Esophagus (tissue), 2 donors: ENCODE measurements at regions not wholly inside any gene's neighbourhood (a gene's known extent, or its start where the extent isn't known, plus 50 kb on each side); places are given as distances from the start of the nearest gene placed in this dataset.

Source experiments
- H3K27ac ChIP-seq, 2 donors: one replicate each; pipeline ENCODE4 v1.5.1; 2013; ENCODE audit warnings: low read depth in 2 of 2, mild to moderate bottlenecking in 2 of 2, inconsistent platforms in 1 of 2, low read length in 1 of 2, moderate library complexity in 1 of 2
- H3K27me3 ChIP-seq, 2 donors: one replicate each; pipeline ENCODE4 v1.6.1; 2013; ENCODE audit warnings: low read length in 2 of 2, control low read depth in 1 of 2, mild to moderate bottlenecking in 1 of 2; ENCODE audit not compliant: insufficient read depth in 2 of 2, control insufficient read depth in 1 of 2
- H3K36me3 ChIP-seq, 2 donors: one replicate each; pipeline ENCODE4 v1.6.1; 2013; ENCODE audit warnings: low read length in 1 of 2; ENCODE audit not compliant: control insufficient read depth in 2 of 2, insufficient read depth in 2 of 2
- H3K4me1 ChIP-seq, 2 donors: one replicate each; pipeline ENCODE4 v1.6.1; 2013; ENCODE audit warnings: low read length in 1 of 2; ENCODE audit not compliant: control insufficient read depth in 2 of 2, insufficient read depth in 2 of 2
- H3K4me3 ChIP-seq, 2 donors: one replicate each; pipeline ENCODE4 v1.5.1; 2013; ENCODE audit warnings: low read length in 2 of 2, mild to moderate bottlenecking in 2 of 2, low read depth in 1 of 2, moderate library complexity in 1 of 2
- H3K9me3 ChIP-seq, 2 donors: one replicate each; pipeline ENCODE4 v1.6.1; 2013; ENCODE audit warnings: mild to moderate bottlenecking in 2 of 2, low read depth in 1 of 2, low read length in 1 of 2, moderate library complexity in 1 of 2; ENCODE audit not compliant: control insufficient read depth in 2 of 2, insufficient read depth in 1 of 2
- WGBS, 2 donors: extraction: QIAGEN DNeasy Blood & Tissue Kit; methylation state at CpG; one replicate each; pipeline ENCODE4 v1.1.7; 2013; 5-methylcytosine and 5-hydroxymethylcytosine counted together
- donor health status: healthy with polysubstance abuse.
- donor health status: Bipolar disorder and iron deficiency.

- Histone ChIP-seq H3K27ac (no peak overlapping the region), H3K4me1 (no peaks in the 10 kb centered on the region), H3K9me3 (peaks cover 0 to 8% of the 10 kb centered on the region in 2 donors), H3K4me3 (no peak overlapping the region), H3K36me3 (no peaks in the 10 kb centered on the region), H3K27me3 (peaks cover 0 to 2% of the 10 kb centered on the region in 2 donors)
- 22% methylated on average over 31 of the region's 31 CpGs for WGBS, 2 donors
These were observed 219.2 kb downstream of the RBFOX3 start for GRCh38 chr17:79391376-79392233.

- WGBS, 2 donors = 88 to 92% methylated on average over 15 to 19 of the region's 19 CpGs
These were observed 221.0 kb downstream of the RBFOX3 start for GRCh38 chr17:79389896-79390295.

GRCh38 chr17:79388556-79389295, 222.1 kb downstream of the RBFOX3 start:
- H3K27me3 ChIP-seq = peaks cover 0 to 2% of the 10 kb centered on the region in 2 donors
- WGBS, 2 donors = 44 to 46% methylated on average over 28 of the region's 28 CpGs

More at GRCh38 chr17:79389896-79390295, 221.0 kb downstream of the RBFOX3 start:
- H3K9me3 ChIP-seq = peaks cover 0 to 8% of the 10 kb centered on the region in 2 donors
- no peaks in the 10 kb centered on the region for H3K36me3 ChIP-seq
- H3K4me1 ChIP-seq = no peaks in the 10 kb centered on the region
- no peak overlapping the region for H3K27ac ChIP-seq
- H3K4me3 ChIP-seq = no peak overlapping the region
- H3K27me3 ChIP-seq = peaks cover 0 to 2% of the 10 kb centered on the region in 2 donors

GRCh38 chr17:79387783-79388182, 223.1 kb downstream of the RBFOX3 start:
- H3K9me3 ChIP-seq = peaks cover 0 to 5% of the 10 kb centered on the region in 2 donors
- no peaks in the 10 kb centered on the region for H3K36me3 ChIP-seq
- H3K27me3 ChIP-seq = peaks cover 0 to 2% of the 10 kb centered on the region in 2 donors
- no peak overlapping the region for H3K4me3 ChIP-seq
- H3K27ac ChIP-seq = no peak overlapping the region
- WGBS, 2 donors = 76 to 80% methylated on average over 6 of the region's 6 CpGs
- no peaks in the 10 kb centered on the region for H3K4me1 ChIP-seq

More at GRCh38 chr17:79388556-79389295, 222.1 kb downstream of the RBFOX3 start:
- H3K4me1 ChIP-seq = no peaks in the 10 kb centered on the region
- H3K9me3 ChIP-seq = peaks cover 0 to 5% of the 10 kb centered on the region in 2 donors
- no peak overlapping the region for H3K4me3 ChIP-seq
- H3K36me3 ChIP-seq = no peaks in the 10 kb centered on the region
- H3K27ac ChIP-seq = no peak overlapping the region

GRCh38 chr17:79385962-79386563, 224.8 kb downstream of the RBFOX3 start:
- Histone ChIP-seq H3K27me3 (peaks cover 0 to under 1% of the 10 kb centered on the region in 2 donors), H3K4me1 (no peaks in the 10 kb centered on the region), H3K27ac (no peak overlapping the region), H3K9me3 (peaks cover 0 to 5% of the 10 kb centered on the region in 2 donors), H3K36me3 (no peaks in the 10 kb centered on the region), H3K4me3 (no peak overlapping the region)
- 87 to 91% methylated on average over 5 of the region's 5 CpGs for WGBS, 2 donors

GRCh38 chr17:79382313-79382712, 228.5 kb downstream of the RBFOX3 start:
- Histone ChIP-seq H3K9me3 (no peaks in the 10 kb centered on the region), H3K27ac (no peak overlapping the region), H3K27me3 (peaks cover 0 to 3% of the 10 kb centered on the region in 2 donors), H3K4me3 (no peak overlapping the region), H3K36me3 (no peaks in the 10 kb centered on the region), H3K4me1 (no peaks in the 10 kb centered on the region)
- 49 to 63% methylated on average over 9 of the region's 9 CpGs for WGBS, 2 donors

- no peaks in the 10 kb centered on the region for H3K9me3 ChIP-seq
- H3K36me3 ChIP-seq = no peaks in the 10 kb centered on the region
- no peaks in the 10 kb centered on the region for H3K4me1 ChIP-seq
- H3K27me3 ChIP-seq = peaks cover 0 to 6% of the 10 kb centered on the region in 2 donors
- H3K4me3 ChIP-seq = no peak overlapping the region
- WGBS, 2 donors = 80% methylated on average over 21 of the region's 21 CpGs
- no peak overlapping the region for H3K27ac ChIP-seq
These were observed 231.0 kb downstream of the RBFOX3 start for GRCh38 chr17:79379700-79380445.

GRCh38 chr17:79377230-79377786, 233.5 kb downstream of the RBFOX3 start:
- no peaks in the 10 kb centered on the region for H3K36me3 ChIP-seq
- H3K4me3 ChIP-seq = no peak overlapping the region
- H3K27me3 ChIP-seq = peaks cover 0 to 6% of the 10 kb centered on the region in 2 donors
- H3K27ac ChIP-seq = no peak overlapping the region
- H3K9me3 ChIP-seq = no peaks in the 10 kb centered on the region
- WGBS, 2 donors = 63 to 65% methylated on average over 25 of the region's 25 CpGs
- no peaks in the 10 kb centered on the region for H3K4me1 ChIP-seq

GRCh38 chr17:79374807-79375206, 236.0 kb downstream of the RBFOX3 start:
- Histone ChIP-seq H3K4me3 (no peak overlapping the region), H3K4me1 (no peaks in the 10 kb centered on the region), H3K9me3 (no peaks in the 10 kb centered on the region), H3K27me3 (peaks cover 0 to 6% of the 10 kb centered on the region in 2 donors), H3K27ac (no peak overlapping the region), H3K36me3 (no peaks in the 10 kb centered on the region)
- WGBS, 2 donors = 38 to 47% methylated on average over 6 of the region's 6 CpGs
